HepG2 (cell line): ENCODE measurements at regions not wholly inside any gene's neighbourhood (a gene's known extent, or its start where the extent isn't known, plus 50 kb on each side); places are given as distances from the start of the nearest gene placed in this dataset.

ENCODE experiments used
- AGO2 ChIP-seq: fragments of 200-400 bp; formaldehyde crosslinking; optimal IDR thresholded peaks from 2 replicates; pipeline ENCODE3; 2017; ENCODE audit warnings: mild to moderate bottlenecking, low read depth, low read length, moderate library complexity
- ATF1 ChIP-seq: IDR thresholded peaks from 2 replicates; pipeline ENCODE4 v1.6.1; 2016; ENCODE audit warnings: mild to moderate bottlenecking, control low read depth
- CREM ChIP-seq, 2 experiments: sonication (generic) in 1 of 2; formaldehyde crosslinking in 1 of 2; IDR thresholded peaks; 2 replicates each; pipeline versions ENCODE4 v1.4.0 to v1.6.1; 2016 to 2020; ENCODE audit warnings: antibody characterized with exemption in 1 of 2, mild to moderate bottlenecking in 1 of 2, missing genetic modification reagents in 1 of 2
- DNMT3B ChIP-seq: conservative IDR thresholded peaks from 2 replicates; pipeline ENCODE4 v1.6.1; 2016; ENCODE audit warnings: missing biosample characterization, control low read depth
- KDM4B ChIP-seq: sonication (generic); formaldehyde crosslinking; IDR thresholded peaks from 2 replicates; pipeline ENCODE4 v1.4.0; 2020; ENCODE audit warnings: missing genetic modification reagents
- MAFG ChIP-seq: sonication (generic); formaldehyde crosslinking; IDR thresholded peaks from 2 replicates; pipeline ENCODE4 v1.5.1; 2020; ENCODE audit warnings: mild to moderate bottlenecking, missing genetic modification reagents
- MBD4 ChIP-seq: IDR thresholded peaks from 2 replicates; pipeline ENCODE4 v1.6.1; 2012; ENCODE audit warnings: low read length, inconsistent platforms, borderline replicate concordance
- NFYC ChIP-seq: IDR thresholded peaks from 2 replicates; pipeline ENCODE4 v1.6.1; 2016; ENCODE audit warnings: missing genetic modification reagents, missing compliant biosample characterization
- POGZ ChIP-seq: sonication (generic); formaldehyde crosslinking; IDR thresholded peaks from 2 replicates; pipeline ENCODE4 v1.4.0; 2020; ENCODE audit warnings: mild to moderate bottlenecking, missing genetic modification reagents
- RAD51 ChIP-seq: fragments of 450-650 bp; IDR thresholded peaks from 2 replicates; pipeline ENCODE4 v1.6.1; 2016; ENCODE audit warnings: borderline replicate concordance
- RELA ChIP-seq: sonication (generic); formaldehyde crosslinking; IDR thresholded peaks from 2 replicates; pipeline ENCODE4 v1.4.0; 2020; ENCODE audit warnings: missing genetic modification reagents
- RFX3 ChIP-seq: IDR thresholded peaks from 2 replicates; pipeline ENCODE4 v1.6.1; 2016; ENCODE audit warnings: missing biosample characterization, missing genetic modification reagents
- RFXAP ChIP-seq: sonication (generic); formaldehyde crosslinking; IDR thresholded peaks from 2 replicates; pipeline ENCODE4 v1.4.0; 2020; ENCODE audit warnings: missing genetic modification reagents, borderline replicate concordance
- SP1 ChIP-seq, 2 experiments: fragments of 450-650 bp in 1 of 2; sonication (generic) in 1 of 2; formaldehyde crosslinking in 1 of 2; IDR thresholded peaks; 2 replicates each; pipeline versions ENCODE4 v1.4.0 to v1.6.1; 2016 to 2020; ENCODE audit warnings: missing genetic modification reagents in 1 of 2
- SYNCRIP ChIP-seq: fragments of 200-400 bp; formaldehyde crosslinking; IDR thresholded peaks from 2 replicates; pipeline ENCODE4 v1.6.1; 2018; ENCODE audit warnings: mild to moderate bottlenecking, low read depth, low read length; ENCODE audit not compliant: insufficient read depth
- ZFAT ChIP-seq: sonication (generic); formaldehyde crosslinking; conservative IDR thresholded peaks from 2 replicates; pipeline ENCODE4 v1.8.1; 2023; ENCODE audit warnings: missing genetic modification reagents, inconsistent platforms
- ZNF121 ChIP-seq: sonication (generic); formaldehyde crosslinking; IDR thresholded peaks from 2 replicates; pipeline ENCODE4 v1.5.0; 2020; ENCODE audit warnings: mild to moderate bottlenecking, missing genetic modification reagents
- ZNF18 ChIP-seq: sonication (generic); formaldehyde crosslinking; IDR thresholded peaks from 2 replicates; pipeline ENCODE4 v1.8.0; 2022; ENCODE audit warnings: mild to moderate bottlenecking, missing genetic modification reagents; ENCODE audit not compliant: insufficient replicate concordance
- ZNF232 ChIP-seq: sonication (generic); formaldehyde crosslinking; IDR thresholded peaks from 2 replicates; pipeline ENCODE4 v1.4.0; 2020; ENCODE audit warnings: missing genetic modification reagents, borderline replicate concordance
- ZNF235 ChIP-seq: sonication (generic); formaldehyde crosslinking; IDR thresholded peaks from 2 replicates; pipeline ENCODE4 v1.8.1; 2023; ENCODE audit warnings: mild to moderate bottlenecking, missing genetic modification reagents, borderline replicate concordance
- ZNF44 ChIP-seq: sonication (generic); formaldehyde crosslinking; IDR thresholded peaks from 2 replicates; pipeline ENCODE4 v1.5.1; 2020; ENCODE audit warnings: mild to moderate bottlenecking, missing genetic modification reagents
- ZNF7 ChIP-seq: IDR thresholded peaks from 2 replicates; pipeline ENCODE4 v1.6.1; 2016; ENCODE audit warnings: missing biosample characterization, missing genetic modification reagents
- ZNF770 ChIP-seq: sonication (generic); formaldehyde crosslinking; IDR thresholded peaks from 2 replicates; pipeline ENCODE4 v1.5.0; 2020; ENCODE audit warnings: mild to moderate bottlenecking, missing genetic modification reagents
- ZNF780A ChIP-seq: sonication (generic); formaldehyde crosslinking; IDR thresholded peaks from 2 replicates; pipeline ENCODE4 v1.8.0; 2022; ENCODE audit warnings: mild to moderate bottlenecking, missing genetic modification reagents, moderate library complexity
- ZNF841 ChIP-seq: sonication (generic); formaldehyde crosslinking; IDR thresholded peaks from 2 replicates; pipeline ENCODE4 v1.8.1; 2023; ENCODE audit warnings: missing genetic modification reagents, borderline replicate concordance
- TF ChIP-seq, protein P1 (sequence below), 2 experiments: fragments of 450-650 bp in 1 of 2; sonication (generic) in 1 of 2; formaldehyde crosslinking; IDR thresholded peaks; 2 replicates each; pipeline versions ENCODE4 v1.5.0 to v1.8.0; 2020 to 2022; ENCODE audit warnings: mild to moderate bottlenecking in 1 of 2, missing genetic modification reagents in 1 of 2

DNA sequence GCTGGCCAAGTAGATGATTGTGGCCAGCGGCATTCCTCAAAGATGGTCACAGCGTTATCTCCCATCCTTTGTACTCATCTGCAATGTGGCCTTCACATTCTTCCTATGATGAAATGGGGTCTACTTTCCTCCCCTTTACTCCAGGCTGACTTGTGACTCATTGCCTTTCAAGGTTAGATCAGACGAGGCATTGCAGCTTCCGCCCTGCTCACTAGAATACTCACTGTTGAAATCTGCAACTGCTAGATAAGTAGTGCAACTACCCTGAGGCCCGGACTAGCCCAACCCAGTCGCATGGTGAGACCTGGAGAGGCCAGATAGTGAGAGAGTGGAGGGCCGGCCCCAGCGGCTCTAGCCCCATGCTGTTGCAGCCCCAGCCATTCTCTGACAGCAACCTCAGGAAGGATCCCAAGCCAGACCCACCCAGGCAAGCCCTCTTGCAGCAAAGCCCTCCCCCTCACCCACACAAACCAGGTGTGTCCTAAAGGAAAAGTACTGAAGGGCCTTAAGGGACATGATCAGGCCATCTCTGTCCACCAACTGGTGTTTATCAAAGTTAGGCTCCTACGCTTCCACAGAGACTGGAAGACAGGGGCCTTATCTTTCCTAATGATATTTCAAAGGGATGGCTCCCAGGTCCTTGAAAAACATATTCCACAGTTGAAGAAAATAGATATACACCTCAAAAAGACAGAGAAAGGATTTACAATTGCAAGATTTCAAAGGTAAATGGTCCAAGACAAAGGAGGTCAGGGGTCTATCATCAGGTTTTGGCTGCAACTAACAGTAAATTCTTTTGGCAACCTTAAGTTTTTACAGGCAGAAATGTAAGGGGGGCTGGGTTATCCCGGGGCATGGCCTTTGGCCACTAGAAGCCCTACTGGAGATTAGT lies 107.2 kb upstream of the TRIM24 start (continued):
- TF ChIP-seq, protein P1, sequence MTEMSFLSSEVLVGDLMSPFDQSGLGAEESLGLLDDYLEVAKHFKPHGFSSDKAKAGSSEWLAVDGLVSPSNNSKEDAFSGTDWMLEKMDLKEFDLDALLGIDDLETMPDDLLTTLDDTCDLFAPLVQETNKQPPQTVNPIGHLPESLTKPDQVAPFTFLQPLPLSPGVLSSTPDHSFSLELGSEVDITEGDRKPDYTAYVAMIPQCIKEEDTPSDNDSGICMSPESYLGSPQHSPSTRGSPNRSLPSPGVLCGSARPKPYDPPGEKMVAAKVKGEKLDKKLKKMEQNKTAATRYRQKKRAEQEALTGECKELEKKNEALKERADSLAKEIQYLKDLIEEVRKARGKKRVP (CRISPR knock-in tag; IDR thresholded peaks at IDR 0.05), result peak in 1 of 2 experiments; percentile 97; a peak in 2 of 4 replicates
- TF ChIP-seq ZNF121, result peak; percentile 59; the same call in 1 of the 2 replicates
- no peak for TF ChIP-seq SP1 (IDR thresholded peaks at IDR 0.05)
- peak; percentile 47; the same call in 1 of the 2 replicates for TF ChIP-seq SP1 (CRISPR knock-in tag; IDR thresholded peaks at IDR 0.05)
- TF ChIP-seq RAD51, result no peak
- TF ChIP-seq DNMT3B (CRISPR knock-in tag), result no peak; the same call in 1 of the 2 replicates
- TF ChIP-seq ATF1 (CRISPR knock-in tag), result peak; percentile 69; the same call in 1 of the 2 replicates
- peak; percentile 84; the same call in 1 of the 2 replicates for TF ChIP-seq KDM4B (CRISPR knock-in tag)
- 0 out of 2 replicates have a peak, but pooled peaks have one; percentile 74 for TF ChIP-seq ZNF235 (CRISPR knock-in tag)
- TF ChIP-seq ZNF7 (CRISPR knock-in tag), result no peak
- peak; percentile 73; the same call in 1 of the 2 replicates for TF ChIP-seq MBD4
- TF ChIP-seq ZNF770 (CRISPR knock-in tag), result peak; percentile 76
- TF ChIP-seq ZNF44, result no peak
- peak; percentile 90 for TF ChIP-seq RELA (CRISPR knock-in tag)
- TF ChIP-seq SYNCRIP, result no peak
- peak; percentile 67 for TF ChIP-seq ZNF18 (CRISPR knock-in tag)
- no peak for TF ChIP-seq ZFAT (CRISPR knock-in tag)
- TF ChIP-seq RFX3 (CRISPR knock-in tag), result no peak
- TF ChIP-seq ZNF232 (CRISPR knock-in tag), result peak; percentile 75; the same call in 1 of the 2 replicates
- peak; percentile 99 for TF ChIP-seq POGZ
- peak; percentile 93 for TF ChIP-seq CREM (IDR thresholded peaks at IDR 0.05)
- no peak for TF ChIP-seq CREM (CRISPR knock-in tag; IDR thresholded peaks at IDR 0.05)
- no peak for TF ChIP-seq ZNF841 (CRISPR knock-in tag)
- peak; percentile 84; the same call in 1 of the 2 replicates for TF ChIP-seq RFXAP (CRISPR knock-in tag)
- no peak for TF ChIP-seq AGO2
- TF ChIP-seq MAFG (CRISPR knock-in tag), result no peak
- peak; percentile 88; the same call in 1 of the 2 replicates for TF ChIP-seq ZNF780A (CRISPR knock-in tag)
- peak; percentile 38; the same call in 1 of the 2 replicates for TF ChIP-seq NFYC (CRISPR knock-in tag)
